ENCODE measurements at regions not wholly inside any gene's neighbourhood (a gene's known extent, or its start where the extent isn't known, plus 50 kb on each side); places are given as distances from the start of the nearest gene placed in this dataset.
"Not testable (repeated sequence)": the region's sequence is repeated elsewhere in the genome, so short reads cannot be mapped to it uniquely, and the experiment has no call there.

GRCh38 chr18:14262786-14263185, 130.6 kb upstream of the ZNF519 start:
- H3K4me3 ChIP-seq; POLR2A ChIA-PET; CTCF ChIA-PET; FAIRE-seq; H3K4me2 ChIP-seq; ATAC-seq; H3K27ac ChIP-seq; H3K9me3 ChIP-seq; H3K4me1 ChIP-seq; DNase-seq (ENCODE audit: low read depth in 1 of 2, low spot score in 1 of 2): not testable (repeated sequence)
- WGBS (ENCODE audit: missing lambda C conversion rate) = 90% methylated on average over 3 of the region's 3 CpGs

GRCh38 chr18:14250084-14250677, 117.9 kb upstream of the ZNF519 start:
- H3K27ac ChIP-seq, H3K4me1 ChIP-seq: not testable (repeated sequence)
- no CpG with 5 or more reads among the region's 5 CpGs for WGBS (ENCODE audit: missing lambda C conversion rate)

DNA sequence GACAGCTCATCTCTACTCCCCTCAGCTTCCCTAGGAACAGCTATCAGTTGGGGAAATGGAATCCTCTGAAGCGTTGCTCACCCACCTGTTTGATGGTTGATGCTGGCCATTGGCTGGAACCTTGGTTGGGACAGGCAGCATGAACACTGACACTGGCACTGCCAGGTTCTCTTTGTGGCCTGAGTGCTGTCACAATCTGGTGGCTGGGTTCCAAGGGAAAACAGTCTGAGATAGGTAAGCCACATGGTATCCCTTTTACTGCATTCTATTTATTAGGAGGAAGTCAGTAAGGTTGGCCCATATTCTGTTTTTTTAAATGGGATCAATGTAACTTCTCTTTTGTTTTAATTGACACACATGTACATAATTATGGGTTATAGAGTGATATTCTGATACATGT, 107.0 kb upstream of the ZNF519 start:
- POLR2A ChIA-PET; H3K27ac ChIP-seq; ATAC-seq; FAIRE-seq; H3K4me3 ChIP-seq; H3K4me1 ChIP-seq; CTCF ChIA-PET; H3K9me3 ChIP-seq; DNase-seq (ENCODE audit: low read depth in 1 of 2, low spot score in 1 of 2); H3K4me2 ChIP-seq: not testable (repeated sequence)
- 86% methylated on average over 1 of the region's 1 CpG for WGBS (ENCODE audit: missing lambda C conversion rate)

More at GRCh38 chr18:14250084-14250677, 117.9 kb upstream of the ZNF519 start:
- H3K4me3 ChIP-seq; DNase-seq (ENCODE audit: low read depth in 1 of 2, low spot score in 1 of 2); H3K4me2 ChIP-seq; FAIRE-seq; H3K9me3 ChIP-seq; ATAC-seq; CTCF ChIA-PET; POLR2A ChIA-PET: not testable (repeated sequence)

- POLR2A ChIA-PET; H3K4me2 ChIP-seq; H3K9me3 ChIP-seq; FAIRE-seq; CTCF ChIA-PET; H3K27ac ChIP-seq; DNase-seq (ENCODE audit: low read depth in 1 of 2, low spot score in 1 of 2); H3K4me1 ChIP-seq; H3K4me3 ChIP-seq; ATAC-seq: not testable (repeated sequence)
- WGBS (ENCODE audit: missing lambda C conversion rate) = 87% methylated on average over 2 of the region's 3 CpGs
Measured at GRCh38 chr18:14236356-14237048, 104.3 kb upstream of the ZNF519 start.

- CTCF ChIA-PET, H3K4me3 ChIP-seq, ATAC-seq, POLR2A ChIA-PET, H3K9me3 ChIP-seq, H3K4me1 ChIP-seq, FAIRE-seq: not testable (repeated sequence)
- WGBS (ENCODE audit: missing lambda C conversion rate) = 32% methylated on average over 4 of the region's 4 CpGs
- Histone ChIP-seq H3K4me2 (peak overlapping the region; percentile 34; the same call in 2 of the 3 replicates), H3K27ac (peak overlapping the region; percentile 57 to 75; a peak in 3 of 6 replicates)
- DNase-seq (ENCODE audit: low read depth in 1 of 2, low spot score in 1 of 2) = peak in 1 of 2 experiments; percentile 48
- TF ChIP-seq HOXB5 (CRISPR knock-in tag; IDR thresholded peaks at IDR 0.05) (0 out of 2 replicates have a peak, but pooled peaks have one; percentile 49), MAX (IDR thresholded peaks at IDR 0.05) (peak; percentile 72), USF2 (IDR thresholded peaks at IDR 0.05) (peak; percentile 59)
- TF ChIP-seq, protein P1, sequence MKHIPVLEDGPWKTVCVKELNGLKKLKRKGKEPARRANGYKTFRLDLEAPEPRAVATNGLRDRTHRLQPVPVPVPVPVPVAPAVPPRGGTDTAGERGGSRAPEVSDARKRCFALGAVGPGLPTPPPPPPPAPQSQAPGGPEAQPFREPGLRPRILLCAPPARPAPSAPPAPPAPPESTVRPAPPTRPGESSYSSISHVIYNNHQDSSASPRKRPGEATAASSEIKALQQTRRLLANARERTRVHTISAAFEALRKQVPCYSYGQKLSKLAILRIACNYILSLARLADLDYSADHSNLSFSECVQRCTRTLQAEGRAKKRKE (CRISPR knock-in tag; IDR thresholded peaks at IDR 0.05; ENCODE audit: low read depth) = 0 out of 2 replicates have a peak, but pooled peaks have one; percentile 46
Measured at GRCh38 chr18:14225286-14225679, 93.0 kb upstream of the ZNF519 start.

GRCh38 chr18:14224551-14225285, 92.5 kb upstream of the ZNF519 start:
- H3K4me3 ChIP-seq; FAIRE-seq; H3K4me1 ChIP-seq; CTCF ChIA-PET; POLR2A ChIA-PET; H3K9me3 ChIP-seq; DNase-seq (ENCODE audit: low read depth in 1 of 2, low spot score in 1 of 2); ATAC-seq: not testable (repeated sequence)
- peak overlapping the region; percentile 66 to 75 for H3K27ac ChIP-seq
- 0 out of 3 replicates have a peak overlapping the region, but pooled peaks have one; percentile 34 for H3K4me2 ChIP-seq
- TF ChIP-seq ZSCAN20 (CRISPR knock-in tag; IDR thresholded peaks at IDR 0.05) = 0 out of 2 replicates have a peak, but pooled peaks have one; percentile 26
- 78% methylated on average over 5 of the region's 27 CpGs for WGBS (ENCODE audit: missing lambda C conversion rate)

DNA sequence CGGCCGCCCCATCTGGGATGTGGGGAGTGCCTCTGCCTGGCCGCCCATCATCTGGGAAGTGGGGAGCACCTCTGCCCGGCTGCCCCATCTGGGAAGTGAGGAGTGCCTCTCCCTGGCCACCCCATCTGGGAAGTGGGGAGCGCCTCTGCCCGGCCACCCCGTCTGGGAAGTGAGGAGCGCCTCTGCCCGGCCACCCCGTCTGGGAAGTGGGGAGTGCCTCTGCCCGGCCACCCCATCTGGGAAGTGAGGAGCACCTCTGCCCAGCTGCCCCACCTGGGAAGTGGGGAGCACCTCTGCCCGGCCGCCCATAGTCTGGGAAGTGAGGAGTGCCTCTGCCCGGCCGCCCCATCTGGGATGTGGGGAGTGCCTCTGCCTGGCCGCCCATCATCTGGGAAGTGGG, 91.7 kb upstream of the ZNF519 start:
- H3K4me1 ChIP-seq; H3K27ac ChIP-seq; ATAC-seq; POLR2A ChIA-PET; H3K4me3 ChIP-seq; DNase-seq (ENCODE audit: low read depth in 1 of 2, low spot score in 1 of 2); H3K4me2 ChIP-seq; CTCF ChIA-PET; FAIRE-seq; H3K9me3 ChIP-seq: not testable (repeated sequence)
- no CpG with 5 or more reads among the region's 16 CpGs for WGBS (ENCODE audit: missing lambda C conversion rate)

- H3K4me2 ChIP-seq; H3K4me1 ChIP-seq; CTCF ChIA-PET; POLR2A ChIA-PET; H3K27ac ChIP-seq; H3K9me3 ChIP-seq; FAIRE-seq; ATAC-seq; DNase-seq (ENCODE audit: low read depth in 1 of 2, low spot score in 1 of 2); H3K4me3 ChIP-seq: not testable (repeated sequence)
- WGBS (ENCODE audit: missing lambda C conversion rate) = no CpG with 5 or more reads among the region's 31 CpGs
Measured at GRCh38 chr18:14223231-14223822, 91.1 kb upstream of the ZNF519 start.

All from A549 (cell line).